ENCODE measurements at regions not wholly inside any gene's neighbourhood (a gene's known extent, or its start where the extent isn't known, plus 50 kb on each side); places are given as distances from the start of the nearest gene placed in this dataset.

GRCh38 chr14:48553443-48553842 is 878.0 kb upstream of the MDGA2 start:
- TF ChIP-seq CTCF (IDR thresholded peaks at IDR 0.05; ENCODE audit: extremely low read depth, missing control alignments) = no peak
- DNase-seq (ENCODE audit: low spot score) = no peak

DNA sequence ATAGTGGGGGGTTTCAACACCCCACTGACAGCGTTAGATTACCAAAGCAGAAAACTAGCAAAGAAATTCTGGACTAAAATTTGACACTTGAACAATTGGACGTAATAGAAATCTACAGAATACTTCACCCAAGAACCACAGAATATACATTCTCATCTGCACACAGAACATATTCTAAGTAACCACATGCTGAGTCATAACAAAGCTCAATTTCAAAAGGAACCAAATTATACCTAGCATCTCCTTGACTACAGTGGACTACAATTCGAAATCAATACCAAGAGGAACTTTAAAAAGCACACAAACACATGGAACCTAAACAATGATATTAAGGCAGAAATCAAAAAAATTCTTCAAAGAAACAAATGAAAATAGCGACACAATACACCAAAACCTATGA is 871.6 kb upstream of the MDGA2 start:
- DNase-seq (ENCODE audit: low spot score) = peak; percentile 4

GRCh38 chr14:48537600-48537999 is 862.2 kb upstream of the MDGA2 start:
- no peak for DNase-seq (ENCODE audit: low spot score)
- no peak for TF ChIP-seq CTCF (IDR thresholded peaks at IDR 0.05; ENCODE audit: extremely low read depth, missing control alignments)

More for the DNA sequence above, 871.6 kb upstream of the MDGA2 start:
- no peak for TF ChIP-seq CTCF (IDR thresholded peaks at IDR 0.05; ENCODE audit: extremely low read depth, missing control alignments)

- DNase-seq (ENCODE audit: low spot score) = no peak
- TF ChIP-seq CTCF (IDR thresholded peaks at IDR 0.05; ENCODE audit: extremely low read depth, missing control alignments) = no peak
Measured at GRCh38 chr14:48536318-48536717, 860.9 kb upstream of the MDGA2 start.

- no peak for TF ChIP-seq CTCF (IDR thresholded peaks at IDR 0.05; ENCODE audit: extremely low read depth, missing control alignments)
- no peak for DNase-seq (ENCODE audit: low spot score)
Measured at GRCh38 chr14:48527832-48528231, 852.4 kb upstream of the MDGA2 start.

DNA sequence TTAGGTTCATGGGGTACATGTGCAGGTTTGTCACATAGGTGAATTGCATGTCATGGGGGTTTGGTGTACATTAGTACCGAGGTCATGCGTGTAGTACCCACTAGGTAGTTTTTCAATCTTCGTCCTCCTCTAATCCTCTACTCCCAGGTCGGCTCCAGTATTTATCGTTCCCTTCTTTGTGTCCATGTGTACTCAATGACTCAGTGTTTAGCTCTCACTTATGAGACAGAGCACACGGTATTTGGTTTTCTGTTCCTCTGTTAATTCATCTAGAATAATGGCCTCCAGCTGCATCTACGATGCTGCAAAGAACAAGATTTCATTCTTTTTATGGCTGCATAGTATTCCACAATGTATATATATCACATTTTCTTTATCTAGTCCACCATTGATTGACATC is 850.9 kb upstream of the MDGA2 start:
- DNase-seq (ENCODE audit: low spot score) = no peak
- TF ChIP-seq CTCF (IDR thresholded peaks at IDR 0.05; ENCODE audit: extremely low read depth, missing control alignments) = no peak

- no peak for TF ChIP-seq CTCF (IDR thresholded peaks at IDR 0.05; ENCODE audit: extremely low read depth, missing control alignments)
- no peak for DNase-seq (ENCODE audit: low spot score)
Measured at GRCh38 chr14:48504921-48505320, 829.5 kb upstream of the MDGA2 start.

Measured in GM20000 (cell line).